ENCODE measurements at regions not wholly inside any gene's neighbourhood (a gene's known extent, or its start where the extent isn't known, plus 50 kb on each side); places are given as distances from the start of the nearest gene placed in this dataset.

GRCh38 chr1:238677567-238677966, 708.8 kb upstream of the CHRM3 start:
- TF ChIP-seq CTCF (conservative IDR thresholded peaks at IDR 0.05) (no peak), ZFX (IDR thresholded peaks at IDR 0.05) (no peak)
